Osteocyte (in vitro differentiated cells): ENCODE measurements at regions not wholly inside any gene's neighbourhood (a gene's known extent, or its start where the extent isn't known, plus 50 kb on each side); places are given as distances from the start of the nearest gene placed in this dataset.
"Not testable (repeated sequence)": the region's sequence is repeated elsewhere in the genome, so short reads cannot be mapped to it uniquely, and the experiment has no call there.

ENCODE experiments used
- DNase-seq: peaks from one replicate; pipeline ENCODE4 v3.0.0; 2021; ENCODE audit warnings: mixed read lengths; ENCODE audit not compliant: unreplicated experiment; ENCODE audit errors: extremely low spot score
- H3K27ac Mint-ChIP-seq: one replicate; pipeline ENCODE4 v1.8.0; 2021; ENCODE audit warnings: mild to moderate bottlenecking, mixed read lengths; ENCODE audit not compliant: unreplicated experiment
- H3K27me3 Mint-ChIP-seq: one replicate; pipeline ENCODE4 v1.8.0; 2021; ENCODE audit warnings: mixed read lengths; ENCODE audit not compliant: unreplicated experiment
- H3K36me3 Mint-ChIP-seq: one replicate; pipeline ENCODE4 v1.8.0; 2021; ENCODE audit warnings: mixed read lengths; ENCODE audit not compliant: unreplicated experiment
- H3K4me1 Mint-ChIP-seq: one replicate; pipeline ENCODE4 v1.8.0; 2021; ENCODE audit warnings: mixed read lengths; ENCODE audit not compliant: unreplicated experiment
- H3K4me3 Mint-ChIP-seq: one replicate; pipeline ENCODE4 v1.8.0; 2021; ENCODE audit warnings: mild to moderate bottlenecking, moderate library complexity, mixed read lengths; ENCODE audit not compliant: unreplicated experiment
- H3K9me3 Mint-ChIP-seq: one replicate; pipeline ENCODE4 v1.8.0; 2021; ENCODE audit warnings: mixed read lengths; ENCODE audit not compliant: unreplicated experiment
- CTCF ChIP-seq: fragments of 200-600 bp; sonication (generic); IDR thresholded peaks from 2 replicates; pipeline ENCODE4 v1.5.0; 2021; ENCODE audit warnings: antibody characterized with exemption, mild to moderate bottlenecking, moderate library complexity

GRCh38 chr14:42504433-42504832 lies 897.8 kb downstream of the LRFN5 start:
- no peak overlapping the region for H3K4me3 Mint-ChIP-seq
- H3K4me1 Mint-ChIP-seq: no peaks in the 10 kb centered on the region
- H3K27me3 Mint-ChIP-seq: no peaks in the 10 kb centered on the region

GRCh38 chr14:42499137-42499536 lies 892.5 kb downstream of the LRFN5 start:
- Mint-ChIP-seq H3K27ac (no peak overlapping the region), H3K4me1 (no peaks in the 10 kb centered on the region), H3K36me3 (no peaks in the 10 kb centered on the region), H3K4me3 (no peak overlapping the region), H3K9me3 (no peaks in the 10 kb centered on the region), H3K27me3 (no peaks in the 10 kb centered on the region)
- no peak for DNase-seq
- no peak for TF ChIP-seq CTCF

More at GRCh38 chr14:42504433-42504832, 897.8 kb downstream of the LRFN5 start:
- Mint-ChIP-seq H3K27ac (no peak overlapping the region), H3K9me3 (no peaks in the 10 kb centered on the region), H3K36me3 (no peaks in the 10 kb centered on the region)
- TF ChIP-seq CTCF: no peak
- no peak for DNase-seq

- Mint-ChIP-seq H3K36me3 (no peaks in the 10 kb centered on the region), H3K27ac (no peak overlapping the region), H3K4me1 (no peaks in the 10 kb centered on the region), H3K4me3 (no peak overlapping the region), H3K27me3 (no peaks in the 10 kb centered on the region), H3K9me3 (no peaks in the 10 kb centered on the region)
- DNase-seq: no peak
- TF ChIP-seq CTCF: no peak
These were observed 883.9 kb downstream of the LRFN5 start for GRCh38 chr14:42490536-42490935.

- Mint-ChIP-seq H3K4me1 (no peaks in the 10 kb centered on the region), H3K36me3 (no peaks in the 10 kb centered on the region), H3K4me3 (no peak overlapping the region), H3K27ac (no peak overlapping the region), H3K9me3 (no peaks in the 10 kb centered on the region), H3K27me3 (no peaks in the 10 kb centered on the region)
- TF ChIP-seq CTCF: no peak
- no peak for DNase-seq
These were observed 882.3 kb downstream of the LRFN5 start for GRCh38 chr14:42488965-42489364.

GRCh38 chr14:42482345-42482971 lies 875.8 kb downstream of the LRFN5 start:
- not testable (repeated sequence) for H3K36me3 Mint-ChIP-seq, H3K27ac Mint-ChIP-seq, H3K27me3 Mint-ChIP-seq, H3K4me1 Mint-ChIP-seq, DNase-seq, H3K4me3 Mint-ChIP-seq, H3K9me3 Mint-ChIP-seq

- not testable (repeated sequence) for H3K9me3 Mint-ChIP-seq, H3K27ac Mint-ChIP-seq, DNase-seq, H3K4me1 Mint-ChIP-seq, H3K27me3 Mint-ChIP-seq, H3K4me3 Mint-ChIP-seq, H3K36me3 Mint-ChIP-seq
These were observed 875.0 kb downstream of the LRFN5 start for GRCh38 chr14:42481714-42482113.
